ENCODE measurements at regions not wholly inside any gene's neighbourhood (a gene's known extent, or its start where the extent isn't known, plus 50 kb on each side); places are given as distances from the start of the nearest gene placed in this dataset.

DNA sequence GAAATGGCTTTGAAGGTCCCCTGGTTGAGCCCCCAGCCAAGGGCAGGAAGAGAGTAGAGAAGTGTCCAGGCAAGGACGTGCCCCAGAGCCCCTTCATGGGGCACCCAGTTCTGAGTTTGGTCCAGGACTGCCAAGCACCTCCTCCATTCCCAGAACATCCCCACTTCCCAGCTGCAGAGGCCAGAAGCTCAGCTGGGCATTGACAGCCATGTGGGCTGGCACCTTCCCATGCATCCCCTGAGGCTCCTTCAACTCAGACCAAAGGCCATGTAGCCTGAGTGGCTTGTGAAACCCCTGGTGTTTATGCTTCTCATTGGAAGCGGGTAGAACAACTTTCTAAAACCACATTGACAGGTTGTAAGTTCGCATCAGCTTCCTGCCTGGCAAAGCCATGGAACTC, 789.6 kb downstream of the TBC1D22A start:
- no peak for DNase-seq (ENCODE audit: low read depth, low spot score)

DNA sequence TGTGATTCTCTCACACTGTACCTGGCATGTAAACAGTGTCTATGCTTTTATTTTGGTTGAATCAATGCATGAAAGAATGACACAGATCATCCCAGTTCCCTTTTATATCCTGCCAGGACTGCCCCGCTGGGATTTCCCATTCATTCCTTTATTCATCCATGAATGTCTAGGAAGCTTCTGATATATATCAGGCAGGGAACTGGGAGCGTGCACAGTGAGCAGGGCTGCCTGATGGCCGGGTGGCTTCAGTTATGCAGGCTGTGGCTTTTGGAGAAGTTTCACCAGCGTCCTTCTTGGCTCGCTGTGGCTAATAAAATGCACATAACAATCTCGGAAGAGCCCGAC, 789.0 kb downstream of the TBC1D22A start:
- DNase-seq (ENCODE audit: low read depth, low spot score) = no peak

DNA sequence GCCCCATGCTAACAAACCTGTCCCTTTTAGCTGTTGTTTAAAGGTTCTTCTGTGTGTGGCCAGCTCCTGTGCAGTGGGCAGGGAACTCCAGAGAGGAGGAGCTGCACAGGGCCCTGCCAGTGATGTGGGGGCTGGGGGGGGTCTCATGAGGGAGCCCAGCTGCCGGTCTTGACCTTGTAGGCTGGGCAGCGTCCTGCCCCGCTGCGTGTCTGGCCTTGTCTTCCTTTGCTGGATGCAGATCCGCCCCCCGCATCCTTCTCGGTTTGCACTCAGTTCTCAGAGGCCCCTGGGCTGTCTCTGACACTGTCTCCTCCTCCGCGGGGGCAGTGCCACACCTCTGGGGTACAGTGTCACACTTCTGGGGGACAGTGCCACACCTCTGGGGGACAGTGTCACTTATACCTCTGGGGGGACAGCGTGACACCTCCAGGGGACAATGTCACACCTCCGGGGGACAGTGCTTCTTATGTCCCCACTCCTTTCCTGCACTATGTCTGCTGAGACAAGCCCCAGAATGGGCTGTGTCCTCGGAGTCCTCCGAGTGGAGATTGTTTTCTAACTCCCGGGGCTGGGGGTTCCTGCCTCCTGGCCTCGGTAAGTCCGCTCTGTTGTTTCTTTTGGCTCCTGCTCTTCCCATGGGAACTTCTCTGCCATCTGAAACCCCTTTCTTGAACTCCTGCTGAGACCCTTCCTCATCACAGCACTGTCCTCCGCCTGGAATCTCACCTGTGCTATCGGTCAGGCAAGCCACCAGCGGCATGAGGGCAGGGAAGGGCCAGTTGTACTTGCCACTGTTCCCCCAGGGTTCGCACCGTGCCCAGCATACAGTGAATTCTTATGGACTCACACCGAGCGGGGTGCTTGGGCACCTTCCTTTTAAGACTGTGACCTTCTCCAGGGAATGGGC, 788.3 kb downstream of the TBC1D22A start:
- no peak for DNase-seq (ENCODE audit: low read depth, low spot score)

DNA sequence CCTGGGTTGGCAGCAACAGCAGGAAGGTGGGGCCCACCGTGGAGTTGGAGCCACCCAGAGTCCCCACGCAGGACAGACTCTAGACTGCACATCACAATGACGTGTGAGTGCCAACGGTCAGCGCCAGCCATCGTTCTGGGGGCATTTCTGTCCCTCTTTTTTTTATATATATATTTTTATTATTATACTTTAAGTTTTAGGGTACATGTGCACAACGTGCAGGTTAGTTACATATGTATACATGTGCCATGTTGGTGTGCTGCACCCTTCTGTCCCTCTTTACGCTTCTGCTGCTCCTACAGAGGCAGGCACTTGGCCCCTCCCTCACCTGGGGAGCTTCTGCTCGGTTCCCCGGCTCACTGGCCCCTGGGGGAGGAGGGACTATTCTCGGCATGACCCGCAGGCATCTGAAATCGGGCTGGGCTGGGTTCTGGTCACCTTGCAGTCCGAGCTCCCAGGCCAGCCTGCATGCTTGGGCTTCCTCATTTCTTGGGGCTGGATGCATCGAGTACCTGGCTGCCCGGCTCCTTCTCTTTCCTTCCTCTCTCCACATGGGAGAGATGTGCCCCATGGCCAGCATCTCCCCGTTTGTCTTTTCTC, 787.4 kb downstream of the TBC1D22A start:
- DNase-seq (ENCODE audit: low read depth, low spot score) = no peak

DNA sequence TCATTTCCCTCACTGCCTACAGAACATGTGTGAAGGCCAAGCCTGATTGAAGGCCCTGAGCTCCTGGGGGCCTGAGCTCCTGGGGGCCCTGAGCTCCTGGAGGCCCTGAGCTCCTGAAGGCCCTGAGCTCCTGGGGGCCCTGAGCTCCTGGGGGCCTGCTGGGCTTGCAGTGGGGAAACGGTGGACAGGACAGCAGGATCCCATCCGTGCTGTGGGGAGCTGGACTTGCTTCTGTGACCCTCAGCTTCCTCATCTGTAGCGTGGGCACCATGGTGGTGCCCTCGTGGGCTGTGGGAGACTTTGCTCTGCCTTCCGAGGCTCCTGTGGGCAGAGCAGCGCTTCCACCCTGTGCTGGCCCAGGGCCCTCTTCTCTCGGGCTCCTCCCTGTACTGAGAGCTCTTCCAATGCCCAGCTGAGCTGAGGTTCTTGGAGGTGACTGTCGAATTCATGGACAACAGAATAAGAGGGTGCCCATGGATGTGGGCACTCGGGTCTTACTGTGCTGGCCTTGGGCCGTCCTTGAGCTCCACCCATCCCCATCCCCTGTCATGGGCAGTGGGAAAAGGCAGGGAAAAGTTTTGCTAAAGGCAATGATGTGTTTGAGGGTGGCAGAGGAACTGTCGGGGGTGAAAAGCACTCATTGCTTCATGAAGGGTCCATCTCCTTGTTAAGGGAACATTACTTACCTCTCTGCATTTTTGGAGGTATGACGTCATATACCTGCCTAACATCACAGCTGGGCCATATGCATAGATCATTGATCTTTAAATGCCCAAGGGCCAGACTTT, 786.7 kb downstream of the TBC1D22A start:
- DNase-seq (ENCODE audit: low read depth, low spot score) = no peak

DNA sequence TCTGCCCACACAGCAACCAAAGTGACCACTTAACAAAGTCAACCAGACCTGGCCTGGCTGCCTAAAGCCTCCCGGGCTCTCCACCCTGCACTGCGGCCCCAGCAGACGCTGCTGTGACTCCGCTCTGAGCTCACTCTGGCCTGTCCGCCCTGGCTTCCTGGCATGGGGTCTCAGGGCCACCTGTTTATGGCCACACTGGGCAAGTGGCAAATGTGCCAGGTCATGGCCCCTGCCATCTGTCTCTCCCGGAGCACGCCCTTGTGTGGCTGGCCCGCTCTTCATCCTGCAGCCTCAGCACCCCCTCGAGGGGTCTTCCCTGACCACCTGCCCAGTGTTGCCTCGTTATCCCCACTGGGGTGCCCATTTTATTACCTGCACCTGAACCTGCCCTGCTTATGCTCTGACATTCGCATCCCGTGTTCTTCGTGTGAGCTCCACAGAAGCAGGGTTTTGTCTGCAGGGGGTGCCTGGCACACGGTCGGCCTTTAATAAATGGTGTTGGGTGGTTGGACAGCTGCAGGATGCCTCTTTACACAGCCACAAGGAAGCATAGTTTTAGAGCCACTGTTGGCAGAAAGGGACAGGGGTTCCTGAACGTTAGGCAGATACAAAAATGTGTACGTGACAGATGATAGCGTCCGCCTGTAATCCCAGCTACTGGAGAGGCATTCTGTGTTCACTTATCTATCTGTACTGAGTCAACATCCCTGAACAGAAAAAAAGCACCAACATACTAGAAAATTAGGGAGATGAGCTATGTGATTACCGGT, 785.6 kb downstream of the TBC1D22A start:
- DNase-seq (ENCODE audit: low read depth, low spot score) = no peak

DNA sequence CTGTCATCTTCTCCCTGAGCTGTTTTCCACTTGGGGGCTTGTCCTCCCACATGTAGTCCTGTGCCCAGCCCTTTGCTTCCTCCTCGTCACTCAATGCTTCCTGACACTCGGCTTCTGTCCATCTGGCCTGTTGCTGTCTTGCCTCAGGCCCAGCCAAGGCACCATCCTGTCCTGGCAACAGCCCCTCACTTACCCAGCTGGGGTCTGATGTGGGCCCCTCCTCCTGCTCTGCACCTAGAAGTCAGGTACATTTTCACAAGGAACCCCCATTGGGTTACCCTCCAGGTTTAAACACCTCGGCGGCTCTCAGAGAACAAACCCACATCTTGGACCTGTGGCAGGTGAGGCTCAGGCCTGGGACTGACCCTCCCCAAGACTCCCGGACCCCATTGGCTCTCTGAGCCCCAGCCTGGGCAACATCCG, 784.8 kb downstream of the TBC1D22A start:
- no peak for DNase-seq (ENCODE audit: low read depth, low spot score)

DNA sequence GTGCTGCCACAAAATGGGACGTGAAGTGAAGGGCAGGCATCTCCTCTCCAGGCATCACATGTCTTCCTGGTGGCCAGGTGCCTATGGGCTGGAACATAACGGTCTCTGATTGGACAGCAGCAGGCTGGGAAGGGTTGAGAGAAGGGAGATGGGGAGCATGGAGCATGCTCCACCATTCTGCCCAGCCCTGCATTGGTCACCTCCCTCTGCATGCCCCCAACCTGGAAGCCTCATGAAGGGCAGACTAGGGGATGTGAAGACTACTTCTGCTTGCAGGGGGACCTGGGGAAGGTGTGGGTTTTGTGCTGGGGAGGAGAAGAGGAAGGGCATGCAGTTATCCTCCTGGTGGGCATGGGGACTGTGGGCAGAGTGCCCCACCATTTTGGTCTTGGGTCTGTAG, 782.2 kb downstream of the TBC1D22A start:
- DNase-seq (ENCODE audit: low read depth, low spot score) = no peak

DNA sequence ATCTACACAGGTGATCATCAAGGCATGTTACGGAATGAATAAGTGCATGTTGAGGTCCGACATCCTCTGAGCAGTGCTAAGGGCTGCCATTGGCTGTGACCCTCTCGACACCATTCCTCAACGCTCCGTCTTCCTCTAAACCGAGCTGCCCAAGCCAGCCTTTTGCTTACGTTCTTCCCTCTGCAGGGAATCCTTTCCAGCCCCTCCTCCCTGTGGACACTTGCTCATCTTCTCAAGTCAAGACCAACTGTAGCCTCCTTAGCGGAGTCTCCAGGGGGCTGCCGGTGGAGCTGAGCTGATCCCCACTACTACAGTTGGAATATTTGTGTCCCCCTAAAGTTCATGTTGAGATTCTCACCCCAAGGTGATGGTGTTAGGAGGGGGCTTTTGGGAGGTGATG, 781.0 kb downstream of the TBC1D22A start:
- no peak for DNase-seq (ENCODE audit: low read depth, low spot score)

DNA sequence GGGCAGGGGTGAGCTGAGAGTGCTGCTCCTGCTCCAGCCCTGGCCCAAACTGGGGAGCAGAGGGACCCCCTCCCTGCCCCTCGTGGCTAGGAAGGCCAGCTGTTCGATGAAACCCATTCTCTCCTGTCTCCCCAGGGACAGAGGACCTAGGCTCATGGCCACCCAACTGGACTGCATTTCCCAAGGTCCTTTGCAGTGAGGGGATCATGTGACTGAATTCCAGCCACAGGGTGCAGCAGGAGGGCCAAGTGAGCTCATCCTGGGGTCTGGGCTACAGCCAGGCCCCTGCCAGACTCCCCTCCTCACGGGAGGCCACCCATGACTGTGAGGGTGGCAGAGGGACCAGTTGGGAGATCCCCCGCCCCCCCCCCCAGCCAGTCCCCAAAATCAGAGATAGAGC, 777.6 kb downstream of the TBC1D22A start:
- DNase-seq (ENCODE audit: low read depth, low spot score) = no peak

DNA sequence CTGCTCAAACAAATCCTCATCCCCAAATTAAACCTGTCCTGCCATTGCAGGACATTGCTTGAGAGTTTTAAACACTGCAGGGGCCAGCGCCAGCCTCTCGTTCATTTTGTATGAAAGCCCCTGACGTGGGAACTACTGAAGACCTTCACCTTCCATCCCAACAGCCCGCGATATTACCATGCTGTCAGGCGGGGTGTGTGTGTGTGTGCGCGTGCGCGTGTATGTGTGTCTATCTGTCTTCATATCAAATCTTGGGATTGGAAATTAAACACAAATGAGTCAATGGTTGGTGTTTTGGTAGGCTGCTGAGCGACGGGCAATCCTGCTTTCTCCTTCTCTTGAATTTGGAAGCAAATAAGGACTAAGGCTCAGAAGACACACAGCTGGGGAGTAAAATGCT, 776.9 kb downstream of the TBC1D22A start:
- no peak for DNase-seq (ENCODE audit: low read depth, low spot score)

DNA sequence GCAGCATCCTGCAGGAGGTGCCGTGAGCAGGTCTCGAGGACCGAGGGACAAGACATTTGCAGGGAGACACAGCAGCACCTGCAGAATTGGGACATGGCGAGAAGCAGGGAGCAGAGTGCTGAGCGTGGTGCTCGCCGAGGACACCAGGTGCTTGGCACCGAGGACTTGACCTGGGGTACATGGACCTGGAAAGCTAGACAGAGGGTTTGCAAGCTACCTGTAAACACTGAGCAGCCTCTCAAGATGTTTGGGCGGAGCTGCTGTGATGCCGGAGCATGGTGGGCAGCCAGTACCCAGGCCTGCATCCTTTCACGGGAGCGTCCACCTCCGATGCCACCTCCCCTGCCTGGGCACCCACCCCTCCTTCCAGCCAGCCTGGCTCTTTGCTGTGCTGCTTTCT, 773.2 kb downstream of the TBC1D22A start:
- DNase-seq (ENCODE audit: low read depth, low spot score) = no peak

DNA sequence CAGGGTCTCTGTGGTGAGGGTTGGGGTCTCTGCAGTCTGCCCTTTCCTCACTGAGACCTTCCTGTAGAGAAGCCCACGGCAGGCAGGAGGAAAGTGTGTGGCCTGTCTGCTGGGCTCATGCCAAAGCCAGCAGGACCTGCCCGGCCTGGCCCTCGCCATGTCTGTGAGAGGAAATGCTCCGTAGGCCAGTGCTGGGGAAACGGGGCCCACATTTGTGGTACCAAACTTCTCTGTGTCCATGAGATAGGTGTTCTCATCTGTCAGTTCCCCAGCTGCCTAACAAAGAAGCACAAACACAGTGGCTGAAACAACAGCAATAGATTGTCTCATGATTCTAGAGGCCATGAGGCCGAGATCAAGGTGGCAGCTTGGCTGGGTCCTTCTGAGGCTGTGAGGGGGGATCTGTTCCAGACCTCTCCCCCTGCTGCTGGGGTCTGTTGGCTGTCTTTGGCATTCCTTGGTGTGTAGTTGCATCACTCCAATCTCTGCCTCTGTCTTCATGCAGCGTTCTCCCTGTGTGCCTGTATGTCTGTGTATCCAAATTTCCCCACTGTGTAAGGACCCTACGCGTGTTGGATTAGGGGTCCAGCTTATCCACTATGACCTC, 772.5 kb downstream of the TBC1D22A start:
- no peak for DNase-seq (ENCODE audit: low read depth, low spot score)

DNA sequence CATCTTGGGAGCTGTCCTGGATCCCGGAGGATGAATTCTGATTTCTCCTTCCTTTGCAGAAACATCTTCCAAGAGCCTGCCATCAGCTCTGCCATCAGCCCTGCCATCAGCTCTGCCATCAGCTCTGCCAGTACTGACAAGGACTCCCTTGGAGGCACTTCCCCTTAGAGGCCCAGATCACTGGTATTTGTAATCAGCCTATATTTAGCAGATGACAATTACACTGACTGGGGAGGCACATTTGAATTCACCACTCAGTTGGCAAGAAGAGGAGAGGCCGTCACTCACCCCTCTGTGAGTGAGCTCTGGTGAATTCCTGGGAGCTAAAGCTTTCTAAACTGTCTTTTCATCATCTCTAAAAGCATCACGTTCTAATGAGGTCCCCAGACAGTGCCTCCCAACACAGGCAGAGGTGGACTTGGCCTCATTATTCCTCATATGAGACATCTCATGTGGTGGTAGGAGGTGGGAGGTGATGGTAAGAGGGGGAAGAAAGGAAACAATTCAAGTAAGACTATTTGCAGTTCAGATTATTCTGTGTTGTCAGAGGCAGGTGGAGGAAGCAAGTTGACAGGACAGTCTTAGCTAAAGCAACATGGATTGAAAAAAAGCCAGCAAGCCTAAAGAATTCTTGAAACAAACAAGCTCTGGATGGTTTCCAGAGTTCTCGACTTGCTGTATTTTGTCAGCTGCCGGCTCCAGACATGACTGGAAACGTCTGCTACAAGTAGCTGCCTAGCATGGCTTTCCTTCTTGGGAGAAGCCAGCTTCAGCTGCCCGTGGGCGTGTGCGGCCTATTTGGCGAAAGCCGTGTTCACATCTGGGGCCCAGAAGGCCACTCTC, 771.7 kb downstream of the TBC1D22A start:
- no peak for DNase-seq (ENCODE audit: low read depth, low spot score)

DNA sequence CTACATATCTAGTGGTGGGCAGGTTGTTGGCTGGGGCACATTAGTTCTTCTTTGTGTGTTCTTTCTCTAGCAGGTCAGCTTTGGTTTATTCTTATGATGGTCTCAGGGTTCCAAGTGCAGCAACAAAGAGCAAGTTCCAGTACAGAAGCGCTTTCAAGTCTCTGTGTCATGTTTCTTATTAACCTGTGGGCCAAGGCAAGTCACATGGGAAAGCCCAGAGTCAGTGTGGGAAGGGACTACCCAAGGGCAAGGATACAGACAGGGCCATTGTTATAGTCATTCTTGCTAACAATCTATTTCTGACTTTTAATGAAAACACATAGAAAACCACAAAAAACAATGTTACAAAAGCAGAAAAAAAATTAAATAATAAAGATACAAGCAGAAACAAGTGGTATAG, 754.6 kb downstream of the TBC1D22A start:
- no peak for DNase-seq (ENCODE audit: low read depth, low spot score)

DNA sequence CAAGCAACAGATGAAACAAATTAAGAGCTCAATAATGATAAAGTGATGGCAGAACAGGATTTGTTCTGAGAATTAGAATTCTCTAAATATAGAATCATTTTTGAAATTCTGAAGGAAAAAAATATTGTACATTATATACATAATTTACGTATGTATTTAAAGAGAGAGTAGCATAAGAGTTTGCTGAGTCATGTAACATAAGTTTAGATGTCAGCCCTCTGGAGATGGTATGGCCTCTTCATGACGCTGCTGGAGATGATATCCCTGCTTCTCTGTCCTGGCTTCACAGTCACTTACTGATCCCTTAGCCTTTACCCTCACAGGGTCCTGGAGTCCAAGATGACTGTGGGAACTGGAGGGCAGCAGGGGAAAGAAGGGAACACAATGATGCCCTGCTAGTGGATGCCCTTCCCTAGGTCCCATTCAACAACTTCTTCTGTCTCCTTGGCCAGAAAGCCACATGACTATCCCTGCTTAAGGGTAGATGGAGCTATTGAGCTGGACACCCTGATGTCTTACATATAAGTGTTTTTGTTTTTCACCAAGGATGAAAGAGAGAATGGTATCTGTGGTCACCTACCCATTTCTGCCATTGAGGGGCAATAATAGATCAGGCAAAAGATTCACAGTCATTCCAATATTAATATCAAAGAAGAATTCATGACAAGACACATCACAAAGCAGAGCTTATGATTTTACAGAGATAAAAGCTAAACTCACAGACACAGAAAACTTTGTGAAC, 753.1 kb downstream of the TBC1D22A start:
- DNase-seq (ENCODE audit: low read depth, low spot score) = no peak

DNA sequence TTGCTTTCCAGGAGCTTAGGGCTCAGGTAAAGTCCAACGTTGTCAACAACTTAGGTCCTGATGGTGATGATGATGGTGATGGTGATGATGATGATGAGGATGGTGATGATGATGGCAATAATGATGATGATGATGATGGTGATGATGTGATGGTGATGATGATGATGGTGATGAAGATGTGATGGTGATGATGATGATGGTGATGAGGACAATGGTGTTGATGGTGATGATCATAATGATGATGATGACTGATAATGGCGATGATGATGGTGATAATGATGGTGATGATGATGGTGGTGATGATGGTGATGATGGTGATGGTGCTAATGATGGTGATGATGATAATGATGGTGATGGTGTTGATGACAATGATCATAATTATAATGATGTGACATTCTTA, 750.2 kb downstream of the TBC1D22A start:
- no peak for DNase-seq (ENCODE audit: low read depth, low spot score)

DNA sequence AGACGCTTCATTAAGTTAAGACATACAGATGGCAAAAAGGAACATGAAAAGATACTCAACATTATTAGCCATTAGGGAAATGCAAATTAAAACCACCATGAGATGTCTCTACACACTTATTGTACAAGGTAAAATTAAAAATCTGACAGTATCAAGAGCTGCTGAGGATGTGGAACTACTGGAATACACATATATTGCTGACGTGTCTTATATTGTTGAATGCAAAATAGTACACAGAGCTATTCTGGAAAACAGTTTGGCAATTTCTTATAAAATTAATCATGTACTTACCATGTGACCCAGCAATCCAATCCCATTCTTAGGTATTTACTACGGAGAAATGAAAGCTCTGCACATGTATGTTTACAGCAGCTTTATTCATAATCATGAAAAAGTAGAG, 742.5 kb downstream of the TBC1D22A start:
- no peak for DNase-seq (ENCODE audit: low read depth, low spot score)

DNA sequence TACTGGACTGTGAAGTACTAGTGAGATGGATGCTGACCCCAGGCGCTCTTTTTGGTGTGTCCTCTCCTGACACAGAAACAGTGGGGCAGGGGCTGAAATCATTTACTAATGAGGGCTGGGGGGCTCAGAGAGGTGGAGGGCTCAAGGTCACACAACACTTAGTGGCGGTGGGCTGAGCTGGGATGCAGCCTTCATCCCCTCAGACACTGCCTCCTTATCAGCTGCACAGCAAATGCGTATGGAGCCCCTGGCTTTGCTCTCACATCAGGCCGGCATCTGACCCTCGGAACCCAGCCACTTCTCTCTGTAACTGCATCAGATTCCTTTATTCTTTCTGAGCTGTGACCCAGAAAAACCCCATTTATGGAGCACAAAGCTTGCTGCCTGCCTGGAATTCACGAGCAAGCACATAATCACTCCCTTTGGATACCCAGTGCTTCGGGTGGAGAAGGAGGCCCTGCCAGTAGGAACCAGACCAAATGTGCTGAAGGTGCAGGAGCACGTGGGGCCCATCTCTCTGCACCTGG, 736.6 kb downstream of the TBC1D22A start:
- DNase-seq (ENCODE audit: low read depth, low spot score) = no peak

DNA sequence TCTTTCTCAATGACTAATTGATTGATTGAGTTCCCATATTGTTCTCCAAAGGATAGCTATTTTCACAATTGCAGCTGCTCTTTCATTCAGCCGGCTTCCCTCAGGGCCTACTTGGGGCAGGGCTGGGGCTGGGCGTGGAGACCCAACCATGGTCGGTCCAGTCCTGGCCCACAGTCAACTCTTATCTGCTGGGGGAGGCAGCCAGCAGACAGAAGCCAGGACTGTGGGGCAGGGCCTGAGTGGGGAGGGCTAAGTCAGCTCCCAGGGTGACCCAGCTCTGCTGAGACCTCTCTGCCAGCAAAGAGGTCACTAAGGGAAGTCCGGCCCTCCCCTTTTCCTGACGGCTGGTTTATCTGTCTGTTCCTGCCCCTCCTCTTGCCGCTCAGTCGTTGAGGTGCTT, 735.2 kb downstream of the TBC1D22A start:
- no peak for DNase-seq (ENCODE audit: low read depth, low spot score)
